Mesenteric fat pad (tissue), 1 donor: ENCODE measurements at regions not wholly inside any gene's neighbourhood (a gene's known extent, or its start where the extent isn't known, plus 50 kb on each side); places are given as distances from the start of the nearest gene placed in this dataset.

Experiments used
- DNase-seq: peaks from one replicate; pipeline ENCODE4 v3.0.0-alpha.2; 2020; ENCODE audit warnings: low spot score
- donor health status: DM: yes; HTN: yes; CAD: no.

- peak; percentile 74 for DNase-seq
These were observed 208.4 kb downstream of the INSIG2 start for GRCh38 chr2:118296663-118297062.

GRCh38 chr2:118295592-118296390 is 207.5 kb downstream of the INSIG2 start:
- DNase-seq: peak; percentile 30

- no peak for DNase-seq
These were observed 205.8 kb downstream of the INSIG2 start for GRCh38 chr2:118294063-118294462.

GRCh38 chr2:118292991-118293390 is 204.7 kb downstream of the INSIG2 start:
- no peak for DNase-seq

- no peak for DNase-seq
These were observed 203.1 kb downstream of the INSIG2 start for GRCh38 chr2:118291251-118291880.

GRCh38 chr2:118290411-118291250 is 202.4 kb downstream of the INSIG2 start:
- peak; percentile 59 for DNase-seq

- no peak for DNase-seq
These were observed 190.7 kb downstream of the INSIG2 start for GRCh38 chr2:118279005-118279404.

- DNase-seq: no peak
These were observed 189.8 kb downstream of the INSIG2 start for GRCh38 chr2:118278046-118278445.

- no peak for DNase-seq
These were observed 186.7 kb downstream of the INSIG2 start for GRCh38 chr2:118274841-118275510.

- DNase-seq: no peak
These were observed 184.1 kb downstream of the INSIG2 start for GRCh38 chr2:118272391-118272790.

- DNase-seq: no peak
These were observed 181.3 kb downstream of the INSIG2 start for GRCh38 chr2:118269408-118270051.

- no peak for DNase-seq
These were observed 180.0 kb downstream of the INSIG2 start for GRCh38 chr2:118268268-118268667.

GRCh38 chr2:118265873-118266455 is 177.7 kb downstream of the INSIG2 start:
- DNase-seq: no peak

- DNase-seq: no peak
These were observed 176.1 kb downstream of the INSIG2 start for GRCh38 chr2:118264232-118264990.

GRCh38 chr2:118257696-118258095 is 169.4 kb downstream of the INSIG2 start:
- DNase-seq: no peak

- no peak for DNase-seq
These were observed 167.6 kb downstream of the INSIG2 start for GRCh38 chr2:118255771-118256372.

GRCh38 chr2:118255301-118255700 is 167.0 kb downstream of the INSIG2 start:
- no peak for DNase-seq

- DNase-seq: no peak
These were observed 165.8 kb downstream of the INSIG2 start for GRCh38 chr2:118254116-118254515.

- no peak for DNase-seq
These were observed 163.2 kb downstream of the INSIG2 start for GRCh38 chr2:118251427-118251826.
